Keratinocyte (primary cell): ENCODE measurements at regions not wholly inside any gene's neighbourhood (a gene's known extent, or its start where the extent isn't known, plus 50 kb on each side); places are given as distances from the start of the nearest gene placed in this dataset.

Experiments used
- DNase-seq: peaks from one replicate; pipeline ENCODE4 v3.0.0-alpha.2; 2011; ENCODE audit warnings: low read depth, missing footprints, low spot score
- FAIRE-seq: peaks from 2 replicates; lab custom pipeline; 2011; peaks lifted over from hg19 to GRCh38; lab: Jason Lieb, UNC
- H2AFZ ChIP-seq: 2 replicates; pipeline ENCODE4 v1.6.0; 2012; ENCODE audit warnings: low read length, control low read depth, inconsistent platforms; ENCODE audit not compliant: control insufficient read depth
- H3K27ac ChIP-seq: 2 replicates; pipeline ENCODE4 v1.5.1; 2011; ENCODE audit warnings: low read length; ENCODE audit not compliant: control insufficient read depth, insufficient read depth
- H3K27me3 ChIP-seq: 3 replicates; pipeline ENCODE4 v1.6.0; 2011; ENCODE audit warnings: low read length; ENCODE audit not compliant: control insufficient read depth, insufficient read depth; ENCODE audit errors: extremely low read depth
- H3K36me3 ChIP-seq, 2 experiments: 2 replicates in 1 of 2; 3 replicates in 1 of 2; pipeline ENCODE4 v1.5.1; 2011; ENCODE audit warnings: low read length in 2 of 2, mild to moderate bottlenecking in 1 of 2; ENCODE audit not compliant: control insufficient read depth in 2 of 2, insufficient read depth in 2 of 2; ENCODE audit errors: extremely low read depth in 1 of 2
- H3K4me1 ChIP-seq: 3 replicates; pipeline ENCODE4 v1.5.1; 2011; ENCODE audit warnings: low read length; ENCODE audit not compliant: control insufficient read depth, insufficient read depth; ENCODE audit errors: extremely low read depth
- H3K4me2 ChIP-seq: 3 replicates; pipeline ENCODE4 v1.6.0; 2011; ENCODE audit warnings: low read depth, low read length; ENCODE audit not compliant: control insufficient read depth, insufficient read depth; ENCODE audit errors: extremely low read depth
- H3K4me3 ChIP-seq, 3 experiments: fragments of 200-600 bp in 1 of 3; sonication (generic) in 1 of 3; 2 replicates in 2 of 3; 3 replicates in 1 of 3; pipeline ENCODE4 v1.5.1; 2011 to 2016; ENCODE audit warnings: low read length in 3 of 3, mild to moderate bottlenecking in 3 of 3, control low read depth in 2 of 3, inconsistent platforms in 1 of 3, low read depth in 1 of 3, mixed read lengths in 1 of 3, mixed run types in 1 of 3, moderate library complexity in 1 of 3; ENCODE audit not compliant: control insufficient read depth in 2 of 3, insufficient read depth in 2 of 3; ENCODE audit errors: extremely low read depth in 1 of 3
- H3K79me2 ChIP-seq: 2 replicates; pipeline ENCODE4 v1.6.0; 2012; ENCODE audit warnings: low read length; ENCODE audit not compliant: control insufficient read depth, insufficient read depth
- H3K9ac ChIP-seq: 3 replicates; pipeline ENCODE4 v1.6.0; 2011; ENCODE audit warnings: low read length; ENCODE audit not compliant: control insufficient read depth, insufficient read depth; ENCODE audit errors: extremely low read depth
- H3K9me1 ChIP-seq: 3 replicates; pipeline ENCODE4 v1.6.0; 2011; ENCODE audit warnings: low read length; ENCODE audit not compliant: control insufficient read depth, insufficient read depth; ENCODE audit errors: extremely low read depth
- H3K9me3 ChIP-seq: 2 replicates; pipeline ENCODE4 v1.5.1; 2012; ENCODE audit warnings: low read depth, low read length; ENCODE audit not compliant: control insufficient read depth
- H4K20me1 ChIP-seq: 3 replicates; pipeline ENCODE4 v1.6.0; 2011; ENCODE audit warnings: low read length; ENCODE audit not compliant: control insufficient read depth, insufficient read depth; ENCODE audit errors: extremely low read depth
- CTCF ChIP-seq, 3 experiments: IDR thresholded peaks in 1 of 3; conservative IDR thresholded peaks in 1 of 3; optimal IDR thresholded peaks in 1 of 3; 2 replicates in 2 of 3; 3 replicates in 1 of 3; pipeline versions ENCODE3 to v1.5.1; 2011; ENCODE audit warnings: low read length in 3 of 3, mild to moderate bottlenecking in 3 of 3, moderate library complexity in 2 of 3, control low read depth in 1 of 3, inconsistent platforms in 1 of 3; ENCODE audit not compliant: insufficient read depth in 2 of 3; ENCODE audit errors: extremely low read depth in 1 of 3
- EZH2 ChIP-seq: IDR thresholded peaks from one replicate; pipeline ENCODE4 v1.6.1; 2012; ENCODE audit warnings: inconsistent platforms, mild to moderate bottlenecking, low read length, moderate library complexity
- dilution Hi-C: fragments of 300-500 bp; cut with MboI; formaldehyde crosslinking; loops from one replicate; pipeline ENCODE4 v1.7.0; 2020; ENCODE audit warnings: low sequenced_read_pairs; ENCODE audit not compliant: extremely low pct_ligation_motif_present

GRCh38 chr16:59973966-59974365, 1239.8 kb upstream of the GOT2 start:
- TF ChIP-seq CTCF (optimal IDR thresholded peaks at IDR 0.05 in 1 of 3, IDR thresholded peaks at IDR 0.05 in 1 of 3, conservative IDR thresholded peaks at IDR 0.05 in 1 of 3; ENCODE audit: extremely low read depth in 1 of 3, insufficient read depth in 2 of 3, low read length in 3 of 3) (no peak), EZH2 (no peak)
- dilution Hi-C loops = no loop called here

GRCh38 chr16:59971264-59971663, 1237.1 kb upstream of the GOT2 start:
- no peak for FAIRE-seq
- H3K36me3 ChIP-seq = no peaks in the 10 kb centered on the region
- dilution Hi-C loops = no loop called here
- H4K20me1 ChIP-seq = no peaks in the 10 kb centered on the region
- no peak overlapping the region for H3K9ac ChIP-seq
- H3K4me3 ChIP-seq = no peak overlapping the region
- H3K4me1 ChIP-seq = no peaks in the 10 kb centered on the region
- no peak for DNase-seq
- H2AFZ ChIP-seq = no peak overlapping the region
- no peaks in the 10 kb centered on the region for H3K9me3 ChIP-seq
- H3K9me1 ChIP-seq = no peaks in the 10 kb centered on the region
- no peaks in the 10 kb centered on the region for H3K27me3 ChIP-seq
- no peaks in the 10 kb centered on the region for H3K79me2 ChIP-seq
- H3K27ac ChIP-seq = no peak overlapping the region
- no peak overlapping the region for H3K4me2 ChIP-seq
- TF ChIP-seq EZH2 (no peak), CTCF (optimal IDR thresholded peaks at IDR 0.05 in 1 of 3, IDR thresholded peaks at IDR 0.05 in 1 of 3, conservative IDR thresholded peaks at IDR 0.05 in 1 of 3; ENCODE audit: extremely low read depth in 1 of 3, insufficient read depth in 2 of 3, low read length in 3 of 3) (no peak)

More at GRCh38 chr16:59973966-59974365, 1239.8 kb upstream of the GOT2 start:
- Histone ChIP-seq H3K36me3 (no peaks in the 10 kb centered on the region), H3K4me3 (no peak overlapping the region), H3K79me2 (no peaks in the 10 kb centered on the region), H3K27ac (no peak overlapping the region), H4K20me1 (no peaks in the 10 kb centered on the region), H2AFZ (no peak overlapping the region), H3K4me1 (no peaks in the 10 kb centered on the region), H3K27me3 (no peaks in the 10 kb centered on the region), H3K4me2 (no peak overlapping the region), H3K9me3 (no peaks in the 10 kb centered on the region), H3K9me1 (no peaks in the 10 kb centered on the region), H3K9ac (no peak overlapping the region)
- FAIRE-seq = no peak
- DNase-seq = no peak
